ENCODE measurements at regions not wholly inside any gene's neighbourhood (a gene's known extent, or its start where the extent isn't known, plus 50 kb on each side); places are given as distances from the start of the nearest gene placed in this dataset.

DNA sequence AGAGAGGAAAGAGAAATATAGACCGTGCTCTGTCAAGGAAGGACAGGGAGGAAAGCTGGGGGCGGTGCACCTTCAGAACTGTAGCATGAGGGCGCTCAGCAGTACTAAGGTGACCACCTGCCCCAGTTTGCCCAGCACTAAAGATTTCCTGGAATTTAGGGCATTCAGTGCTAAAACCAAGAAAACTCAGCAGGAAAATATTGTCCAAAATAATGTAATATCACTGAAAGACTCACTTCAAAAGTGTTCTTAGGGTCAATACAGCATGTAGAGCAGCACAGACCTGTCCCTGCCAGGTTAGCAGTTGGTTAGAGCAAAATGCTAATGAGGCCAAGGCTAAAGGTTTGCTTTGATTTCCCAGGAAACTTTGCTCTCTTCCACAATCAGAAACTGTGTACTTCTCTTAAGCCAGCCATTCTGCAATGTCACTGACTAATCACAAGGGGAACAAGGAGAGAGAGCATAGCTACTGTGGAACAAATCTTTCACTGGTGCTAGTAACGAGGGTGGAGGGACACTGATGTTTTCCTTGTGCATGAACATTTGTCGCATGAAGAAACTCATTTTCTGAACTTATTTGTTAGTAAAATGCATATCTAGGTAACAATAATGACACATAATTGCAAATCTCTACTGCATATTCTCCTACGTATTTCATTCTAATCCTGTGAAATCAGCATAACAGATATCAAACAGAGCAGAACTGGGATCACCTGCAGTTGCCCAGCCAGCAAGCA is 53.0 kb upstream of the GRAMD2B start:
- TF ChIP-seq, protein P1, sequence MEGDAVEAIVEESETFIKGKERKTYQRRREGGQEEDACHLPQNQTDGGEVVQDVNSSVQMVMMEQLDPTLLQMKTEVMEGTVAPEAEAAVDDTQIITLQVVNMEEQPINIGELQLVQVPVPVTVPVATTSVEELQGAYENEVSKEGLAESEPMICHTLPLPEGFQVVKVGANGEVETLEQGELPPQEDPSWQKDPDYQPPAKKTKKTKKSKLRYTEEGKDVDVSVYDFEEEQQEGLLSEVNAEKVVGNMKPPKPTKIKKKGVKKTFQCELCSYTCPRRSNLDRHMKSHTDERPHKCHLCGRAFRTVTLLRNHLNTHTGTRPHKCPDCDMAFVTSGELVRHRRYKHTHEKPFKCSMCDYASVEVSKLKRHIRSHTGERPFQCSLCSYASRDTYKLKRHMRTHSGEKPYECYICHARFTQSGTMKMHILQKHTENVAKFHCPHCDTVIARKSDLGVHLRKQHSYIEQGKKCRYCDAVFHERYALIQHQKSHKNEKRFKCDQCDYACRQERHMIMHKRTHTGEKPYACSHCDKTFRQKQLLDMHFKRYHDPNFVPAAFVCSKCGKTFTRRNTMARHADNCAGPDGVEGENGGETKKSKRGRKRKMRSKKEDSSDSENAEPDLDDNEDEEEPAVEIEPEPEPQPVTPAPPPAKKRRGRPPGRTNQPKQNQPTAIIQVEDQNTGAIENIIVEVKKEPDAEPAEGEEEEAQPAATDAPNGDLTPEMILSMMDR (IDR thresholded peaks at IDR 0.05) = peak in 4 of 12 donors; percentile 7 to 31 (median 17)
- no peak for TF ChIP-seq POLR2A (IDR thresholded peaks at IDR 0.05)
